GM18873 (cell line): ENCODE measurements at regions not wholly inside any gene's neighbourhood (a gene's known extent, or its start where the extent isn't known, plus 50 kb on each side); places are given as distances from the start of the nearest gene placed in this dataset.

Experiments used
- ATAC-seq: cut with Tn5 transposase; IDR thresholded peaks from one replicate; pipeline ENCODE4 v1.9.1; 2021; ENCODE audit warnings: mild to moderate bottlenecking, moderate library complexity, moderate number of reproducible peaks; ENCODE audit not compliant: unreplicated experiment, low FRiP score

GRCh38 chr18:61989138-61989537, 96.3 kb upstream of the RNF152 start:
- no peak for ATAC-seq

GRCh38 chr18:61988100-61988499, 95.3 kb upstream of the RNF152 start:
- no peak for ATAC-seq

GRCh38 chr18:61985681-61986080, 92.9 kb upstream of the RNF152 start:
- no peak for ATAC-seq

GRCh38 chr18:61984349-61984748, 91.5 kb upstream of the RNF152 start:
- no peak for ATAC-seq

- ATAC-seq = no peak
Measured at GRCh38 chr18:61982475-61982874, 89.7 kb upstream of the RNF152 start.

GRCh38 chr18:61980355-61980754, 87.5 kb upstream of the RNF152 start:
- no peak for ATAC-seq

- ATAC-seq = peak; percentile 52
Measured at GRCh38 chr18:61975526-61976326, 82.9 kb upstream of the RNF152 start.

- ATAC-seq = no peak
Measured at GRCh38 chr18:61973273-61974115, 80.7 kb upstream of the RNF152 start.

- ATAC-seq = peak; percentile 78
Measured at GRCh38 chr18:61972389-61973264, 79.8 kb upstream of the RNF152 start.

- no peak for ATAC-seq
Measured at GRCh38 chr18:61967252-61967891, 74.6 kb upstream of the RNF152 start.

GRCh38 chr18:61965311-61965710, 72.5 kb upstream of the RNF152 start:
- ATAC-seq = no peak

- ATAC-seq = no peak
Measured at GRCh38 chr18:61964616-61965015, 71.8 kb upstream of the RNF152 start.

- ATAC-seq = no peak
Measured at GRCh38 chr18:61963705-61964104, 70.9 kb upstream of the RNF152 start.

- ATAC-seq = no peak
Measured at GRCh38 chr18:61957801-61958516, 65.2 kb upstream of the RNF152 start.

GRCh38 chr18:61955644-61956043, 62.8 kb upstream of the RNF152 start:
- peak; percentile 39 for ATAC-seq

GRCh38 chr18:61954096-61954746, 61.4 kb upstream of the RNF152 start:
- ATAC-seq = no peak

GRCh38 chr18:61953641-61954040, 60.8 kb upstream of the RNF152 start:
- no peak for ATAC-seq

- no peak for ATAC-seq
Measured at GRCh38 chr18:61953161-61953560, 60.4 kb upstream of the RNF152 start.

- no peak for ATAC-seq
Measured at GRCh38 chr18:61951396-61951795, 58.6 kb upstream of the RNF152 start.
